Neural crest cell (in vitro differentiated cells): ENCODE measurements at regions not wholly inside any gene's neighbourhood (a gene's known extent, or its start where the extent isn't known, plus 50 kb on each side); places are given as distances from the start of the nearest gene placed in this dataset.

ENCODE experiments used
- DNase-seq: peaks from one replicate; pipeline ENCODE4 v3.0.0; 2021; ENCODE audit warnings: low read depth, mixed read lengths, low spot score
- H3K27ac Mint-ChIP-seq: one replicate; pipeline ENCODE4 v1.8.0; 2021; ENCODE audit warnings: mild to moderate bottlenecking, mixed read lengths; ENCODE audit not compliant: unreplicated experiment
- H3K27me3 Mint-ChIP-seq: 2 replicates; pipeline ENCODE4 v1.8.0; 2021; ENCODE audit warnings: low read depth, mild to moderate bottlenecking, mixed read lengths
- H3K36me3 Mint-ChIP-seq: 2 replicates; pipeline ENCODE4 v1.8.0; 2021; ENCODE audit warnings: low read depth, mild to moderate bottlenecking, mixed read lengths
- H3K4me1 Mint-ChIP-seq: 2 replicates; pipeline ENCODE4 v1.8.0; 2021; ENCODE audit warnings: mixed read lengths
- H3K4me3 Mint-ChIP-seq: one replicate; pipeline ENCODE4 v1.8.0; 2021; ENCODE audit warnings: mild to moderate bottlenecking, mixed read lengths
- H3K9me3 Mint-ChIP-seq: 2 replicates; pipeline ENCODE4 v1.8.0; 2021; ENCODE audit warnings: mixed read lengths
- TF ChIP-seq, protein P1 (sequence below): fragments of 200-600 bp; sonication (generic); conservative IDR thresholded peaks from 2 replicates; pipeline ENCODE4 v1.5.0; 2021; ENCODE audit warnings: antibody characterized with exemption, mild to moderate bottlenecking

DNA sequence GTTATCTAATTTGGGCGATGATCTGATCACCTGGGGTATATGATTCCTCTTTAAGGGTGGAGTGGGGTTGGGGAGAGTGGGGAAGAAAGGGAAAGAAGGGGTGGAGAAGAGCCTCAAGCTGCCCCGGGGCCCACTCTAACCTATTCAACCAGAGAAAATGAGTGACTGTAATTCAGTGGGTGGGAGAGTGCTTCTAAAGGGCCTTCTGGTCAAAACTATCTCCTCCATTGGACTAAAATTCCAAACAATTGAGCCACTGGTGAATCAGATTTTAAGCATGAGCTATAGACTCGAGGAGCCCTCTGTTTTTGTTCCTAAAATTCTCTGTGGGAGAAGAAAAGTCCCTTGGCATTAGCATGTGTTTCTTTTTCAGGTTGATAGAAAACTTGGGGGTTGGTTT, 296.8 kb downstream of the CLIC5 start:
- Mint-ChIP-seq H3K4me3 (no peak overlapping the region), H3K27ac (no peak overlapping the region), H3K4me1 (peaks cover 9% of the 10 kb centered on the region), H3K9me3 (no peaks in the 10 kb centered on the region), H3K36me3 (no peaks in the 10 kb centered on the region), H3K27me3 (no peaks in the 10 kb centered on the region)
- no peak for DNase-seq
- TF ChIP-seq, protein P1, sequence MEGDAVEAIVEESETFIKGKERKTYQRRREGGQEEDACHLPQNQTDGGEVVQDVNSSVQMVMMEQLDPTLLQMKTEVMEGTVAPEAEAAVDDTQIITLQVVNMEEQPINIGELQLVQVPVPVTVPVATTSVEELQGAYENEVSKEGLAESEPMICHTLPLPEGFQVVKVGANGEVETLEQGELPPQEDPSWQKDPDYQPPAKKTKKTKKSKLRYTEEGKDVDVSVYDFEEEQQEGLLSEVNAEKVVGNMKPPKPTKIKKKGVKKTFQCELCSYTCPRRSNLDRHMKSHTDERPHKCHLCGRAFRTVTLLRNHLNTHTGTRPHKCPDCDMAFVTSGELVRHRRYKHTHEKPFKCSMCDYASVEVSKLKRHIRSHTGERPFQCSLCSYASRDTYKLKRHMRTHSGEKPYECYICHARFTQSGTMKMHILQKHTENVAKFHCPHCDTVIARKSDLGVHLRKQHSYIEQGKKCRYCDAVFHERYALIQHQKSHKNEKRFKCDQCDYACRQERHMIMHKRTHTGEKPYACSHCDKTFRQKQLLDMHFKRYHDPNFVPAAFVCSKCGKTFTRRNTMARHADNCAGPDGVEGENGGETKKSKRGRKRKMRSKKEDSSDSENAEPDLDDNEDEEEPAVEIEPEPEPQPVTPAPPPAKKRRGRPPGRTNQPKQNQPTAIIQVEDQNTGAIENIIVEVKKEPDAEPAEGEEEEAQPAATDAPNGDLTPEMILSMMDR = no peak

GRCh38 chr6:45718131-45718530, 297.5 kb downstream of the CLIC5 start:
- Mint-ChIP-seq H3K27ac (no peak overlapping the region), H3K9me3 (no peaks in the 10 kb centered on the region), H3K4me3 (no peak overlapping the region), H3K36me3 (no peaks in the 10 kb centered on the region), H3K27me3 (no peaks in the 10 kb centered on the region), H3K4me1 (peaks cover 9% of the 10 kb centered on the region)
- no peak for DNase-seq
- TF ChIP-seq, protein P1 = no peak

GRCh38 chr6:45717715-45718114, 297.9 kb downstream of the CLIC5 start:
- TF ChIP-seq, protein P1 = no peak
- Mint-ChIP-seq H3K4me3 (no peak overlapping the region), H3K4me1 (peaks cover 9% of the 10 kb centered on the region), H3K27ac (no peak overlapping the region), H3K9me3 (no peaks in the 10 kb centered on the region), H3K27me3 (no peaks in the 10 kb centered on the region), H3K36me3 (no peaks in the 10 kb centered on the region)
- no peak for DNase-seq

GRCh38 chr6:45717027-45717426, 298.6 kb downstream of the CLIC5 start:
- H3K4me3 Mint-ChIP-seq = no peak overlapping the region
- no peaks in the 10 kb centered on the region for H3K27me3 Mint-ChIP-seq
- no peaks in the 10 kb centered on the region for H3K36me3 Mint-ChIP-seq
- TF ChIP-seq, protein P1 = no peak
- H3K9me3 Mint-ChIP-seq = no peaks in the 10 kb centered on the region
- H3K27ac Mint-ChIP-seq = no peak overlapping the region
- H3K4me1 Mint-ChIP-seq = peaks cover 9% of the 10 kb centered on the region
- no peak for DNase-seq

- H3K27me3 Mint-ChIP-seq = no peaks in the 10 kb centered on the region
- DNase-seq = no peak
- no peaks in the 10 kb centered on the region for H3K36me3 Mint-ChIP-seq
- TF ChIP-seq, protein P1 = no peak
- no peak overlapping the region for H3K27ac Mint-ChIP-seq
- H3K9me3 Mint-ChIP-seq = no peaks in the 10 kb centered on the region
- H3K4me3 Mint-ChIP-seq = no peak overlapping the region
- H3K4me1 Mint-ChIP-seq = peaks cover 9% of the 10 kb centered on the region
These were observed 300.2 kb downstream of the CLIC5 start for GRCh38 chr6:45715508-45715803.
